Hepatic stellate cell (primary cell): ENCODE measurements at regions not wholly inside any gene's neighbourhood (a gene's known extent, or its start where the extent isn't known, plus 50 kb on each side); places are given as distances from the start of the nearest gene placed in this dataset.

ENCODE experiments used
- DNase-seq: peaks from one replicate; pipeline ENCODE4 v3.0.0; 2011; ENCODE audit warnings: low spot score

DNA sequence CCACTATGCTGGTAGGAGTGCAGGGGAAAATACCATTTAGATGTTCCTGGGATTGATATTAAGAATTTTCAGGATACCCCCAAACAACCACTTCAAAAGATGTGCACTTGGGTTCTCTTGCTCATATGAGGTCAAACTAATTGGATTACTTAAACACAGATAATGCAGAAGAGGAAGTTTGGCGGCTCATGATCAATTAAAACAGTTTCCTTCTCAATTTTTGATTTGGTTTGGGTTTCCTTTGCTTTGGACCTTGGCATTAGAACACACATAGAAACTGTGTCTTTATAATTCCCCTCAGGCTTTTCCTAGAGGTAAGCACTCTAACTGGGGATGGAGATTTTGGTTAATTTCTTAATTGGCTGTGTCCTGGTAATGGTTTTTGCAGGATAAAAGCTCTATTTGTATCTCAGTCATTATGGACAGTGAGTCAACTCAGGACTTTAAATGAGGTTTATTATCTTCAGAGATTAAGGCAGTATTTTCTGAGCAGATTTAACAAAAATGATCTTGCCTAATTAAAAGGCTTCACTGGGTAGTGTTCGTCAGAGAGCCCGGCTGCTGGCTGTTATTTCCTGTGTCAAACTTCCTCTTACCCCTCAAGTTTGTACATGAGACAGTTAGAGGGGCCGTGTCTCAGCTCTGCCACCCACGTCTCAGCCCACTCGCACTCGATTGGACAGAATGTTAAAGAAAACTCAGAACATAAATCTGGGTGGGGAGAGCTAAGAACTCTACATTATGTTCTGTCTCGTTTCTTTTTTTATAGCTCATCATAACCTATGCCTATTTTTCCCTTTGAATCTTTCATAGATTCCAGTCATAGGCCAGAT, 50.3 kb upstream of the PREP start:
- no peak for DNase-seq
